ENCODE measurements at regions not wholly inside any gene's neighbourhood (a gene's known extent, or its start where the extent isn't known, plus 50 kb on each side); places are given as distances from the start of the nearest gene placed in this dataset.

GRCh38 chr12:68393417-68393816 is 61.3 kb upstream of the MDM1 start:
- TF ChIP-seq POLR2AphosphoS5 (IDR thresholded peaks at IDR 0.05) (no peak), CTCF (IDR thresholded peaks at IDR 0.05) (no peak), POLR2A (IDR thresholded peaks at IDR 0.05) (no peak), EP300 (IDR thresholded peaks at IDR 0.05) (no peak)
